SK-N-DZ (cell line): ENCODE measurements at regions not wholly inside any gene's neighbourhood (a gene's known extent, or its start where the extent isn't known, plus 50 kb on each side); places are given as distances from the start of the nearest gene placed in this dataset.
"Not testable (repeated sequence)": the region's sequence is repeated elsewhere in the genome, so short reads cannot be mapped to it uniquely, and the experiment has no call there.

Experiments
- DNase-seq: peaks from one replicate; pipeline ENCODE4 v3.0.0-alpha.2; 2015; ENCODE audit warnings: low spot score

DNA sequence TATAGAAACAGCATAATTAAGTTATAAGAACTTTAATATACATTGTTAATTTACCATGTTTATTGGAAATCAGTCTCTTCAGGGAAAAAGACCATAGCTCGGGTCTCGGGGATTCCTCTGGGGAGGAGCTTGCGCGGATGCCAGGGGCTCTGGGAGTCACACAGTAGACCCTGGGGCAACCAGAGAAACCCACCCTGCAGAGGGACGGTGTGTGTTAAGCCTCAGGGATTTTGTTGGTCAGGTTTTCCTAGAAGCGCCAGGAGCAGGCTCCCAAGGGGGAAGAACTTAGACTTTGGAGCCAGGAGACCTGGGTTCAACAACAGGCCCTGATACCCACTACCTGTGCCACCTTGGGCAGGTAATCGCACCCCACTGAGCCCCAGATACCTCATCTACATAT, 297.9 kb downstream of the MED10 start:
- no peak for DNase-seq

GRCh38 chr5:6078881-6079280, 299.5 kb downstream of the MED10 start:
- DNase-seq, result no peak

DNA sequence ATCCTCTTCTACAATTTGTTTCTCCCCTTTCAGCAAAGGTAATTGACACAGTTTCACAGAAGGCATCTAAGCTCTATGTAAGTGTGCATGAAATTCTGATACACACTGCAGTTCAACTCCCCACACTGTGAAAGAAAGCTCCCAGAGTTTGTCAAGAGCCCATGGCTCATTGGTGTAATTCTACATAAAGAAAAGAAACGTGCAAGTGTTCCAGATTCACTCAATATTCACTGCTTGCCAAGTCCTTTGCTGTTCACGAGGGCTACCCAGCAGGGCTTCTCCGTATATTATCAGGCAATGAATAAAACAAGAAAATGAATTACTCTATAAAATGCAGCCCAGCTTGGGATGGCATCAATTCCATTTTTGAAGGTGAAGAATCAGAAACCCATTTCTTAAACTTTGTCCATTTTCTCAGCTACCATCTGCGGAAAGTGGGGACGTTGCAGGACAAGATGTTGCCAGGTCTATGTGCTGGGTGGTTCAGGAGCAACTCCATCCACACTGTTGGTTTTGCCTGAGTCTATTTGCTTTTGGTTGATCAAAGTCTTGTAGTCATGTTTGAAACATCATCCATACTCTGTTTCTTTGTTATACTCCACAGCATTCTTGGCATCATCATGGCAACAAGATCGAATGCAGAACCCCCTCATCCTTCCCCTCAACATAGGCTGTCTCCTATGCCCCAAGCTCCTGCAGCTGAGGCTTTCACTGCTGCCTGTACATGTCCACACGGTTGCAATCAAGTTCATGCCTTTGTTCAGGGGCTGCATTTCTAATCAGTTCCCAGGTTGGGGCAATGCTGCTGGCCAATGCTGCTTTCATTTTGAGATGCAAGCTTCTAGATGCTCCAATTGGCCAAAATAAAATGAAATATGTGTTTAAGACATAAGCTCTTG, 301.8 kb downstream of the MED10 start:
- no peak for DNase-seq

GRCh38 chr5:6072488-6072887, 305.9 kb downstream of the MED10 start:
- DNase-seq, result not testable (repeated sequence)

- no peak for DNase-seq
Observed at GRCh38 chr5:6069496-6070185, 308.7 kb downstream of the MED10 start.

GRCh38 chr5:6066016-6066415, 312.3 kb downstream of the MED10 start:
- no peak for DNase-seq

- no peak for DNase-seq
Observed at GRCh38 chr5:6059137-6059800, 319.1 kb downstream of the MED10 start.

- no peak for DNase-seq
Observed at GRCh38 chr5:6058055-6058715, 320.2 kb downstream of the MED10 start.

DNA sequence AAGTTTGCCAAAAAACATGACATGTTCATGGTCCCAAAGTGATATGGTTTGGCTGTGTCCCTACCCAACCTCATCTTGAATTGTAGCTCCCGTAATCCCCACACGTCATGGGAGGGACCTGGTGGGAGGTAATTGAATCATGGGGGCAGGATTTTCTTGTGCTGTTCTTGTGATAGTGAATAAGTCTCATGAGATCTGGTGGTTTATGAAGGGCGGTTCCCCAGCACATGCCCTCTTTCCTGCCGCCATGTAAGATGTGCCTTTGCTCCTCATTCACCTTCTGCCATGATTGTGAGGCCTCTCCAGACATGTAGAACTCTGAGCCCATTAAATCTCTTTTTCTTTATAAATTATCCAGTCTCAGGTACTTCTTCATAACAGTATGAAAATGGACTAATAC, 322.1 kb downstream of the MED10 start:
- no peak for DNase-seq

DNA sequence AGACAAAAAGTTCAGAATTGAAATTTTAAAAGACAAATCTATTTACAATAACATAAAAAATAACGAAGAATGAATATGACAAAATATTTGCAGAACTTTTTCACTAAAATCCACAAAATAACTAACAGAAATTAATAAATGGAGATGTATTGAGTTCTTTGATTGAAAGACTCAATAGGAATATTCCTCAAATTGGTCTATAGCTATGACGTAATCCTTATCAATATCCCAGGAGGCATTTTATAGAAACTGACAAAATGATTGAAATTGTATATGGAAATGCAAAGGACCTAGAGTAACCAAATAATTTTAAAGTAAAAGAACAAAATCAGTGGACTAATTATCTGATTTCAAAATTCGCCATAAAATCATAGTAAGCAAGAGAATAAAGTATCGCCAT, 328.7 kb downstream of the MED10 start:
- no peak for DNase-seq

GRCh38 chr5:6048746-6049145, 329.6 kb downstream of the MED10 start:
- no peak for DNase-seq

- DNase-seq, result no peak
Observed at GRCh38 chr5:6046296-6046967, 331.9 kb downstream of the MED10 start.

GRCh38 chr5:6043491-6044310, 334.6 kb downstream of the MED10 start:
- no peak for DNase-seq

DNA sequence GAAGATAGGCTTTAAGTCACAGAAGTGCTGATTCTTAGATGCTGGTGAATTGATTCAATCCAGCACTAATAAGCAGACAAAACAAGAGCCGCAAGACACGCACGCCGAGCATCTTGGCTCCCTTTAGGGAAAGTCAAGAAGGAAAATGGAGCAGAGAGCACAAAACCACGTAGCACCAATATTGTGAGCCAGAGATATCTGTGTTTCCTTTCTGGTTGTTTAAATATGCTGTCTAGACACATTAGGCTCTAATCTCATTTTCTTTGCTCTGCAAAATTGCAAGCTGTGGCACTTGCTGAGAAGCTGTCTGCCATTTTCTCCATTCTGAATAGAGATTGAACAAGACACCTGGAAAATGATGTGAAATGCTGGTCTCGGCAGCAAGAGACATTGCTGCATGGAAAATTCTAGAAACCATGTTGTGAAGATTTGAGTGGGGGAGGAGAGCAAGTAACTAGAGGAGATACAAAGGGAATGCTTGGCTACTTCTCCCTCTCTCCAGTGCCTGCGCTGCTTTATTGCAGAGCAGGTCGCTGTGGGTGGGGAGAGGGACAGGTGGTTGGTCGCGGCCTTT, 336.3 kb downstream of the MED10 start:
- peak; percentile 30 for DNase-seq

DNA sequence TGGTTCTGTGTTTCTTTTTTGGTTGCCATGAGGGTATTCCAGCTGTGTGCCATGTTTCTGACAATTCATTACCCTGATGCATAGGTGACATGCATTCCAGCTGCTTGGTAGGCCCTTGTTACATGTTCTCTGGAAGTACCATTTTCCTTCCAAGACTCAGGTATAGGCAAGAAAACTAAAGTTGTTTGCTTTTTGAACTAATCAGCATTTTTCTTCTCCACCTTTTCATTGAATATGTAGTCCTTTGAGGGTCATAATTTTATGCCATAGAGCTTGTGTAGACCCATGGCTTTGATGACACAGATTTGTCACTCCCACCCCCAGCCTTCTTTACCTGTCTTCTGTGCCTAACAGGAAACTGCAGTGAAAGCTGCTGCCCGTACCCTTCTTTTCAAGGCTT, 339.2 kb downstream of the MED10 start:
- no peak for DNase-seq

DNA sequence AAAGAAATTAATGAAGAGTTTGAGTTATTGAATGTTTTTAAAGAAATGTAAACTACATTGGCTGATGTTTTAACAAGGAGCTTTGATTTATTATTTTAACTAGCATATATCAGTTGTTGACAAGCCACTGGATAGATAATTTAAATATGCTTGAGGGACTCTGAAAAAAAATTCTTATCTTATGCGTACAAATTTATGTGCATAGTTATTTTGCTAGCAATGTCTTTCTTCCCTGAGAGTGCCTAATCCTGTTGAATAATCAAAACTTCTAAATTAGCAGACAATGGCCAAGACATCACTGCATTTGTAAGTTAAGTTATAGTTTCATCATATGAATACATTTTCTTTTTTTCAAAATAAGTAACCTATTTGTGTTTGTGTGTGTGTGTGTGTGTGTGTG, 342.3 kb downstream of the MED10 start:
- DNase-seq, result no peak

- DNase-seq, result no peak
Observed at GRCh38 chr5:6029811-6030271, 348.5 kb downstream of the MED10 start.

DNA sequence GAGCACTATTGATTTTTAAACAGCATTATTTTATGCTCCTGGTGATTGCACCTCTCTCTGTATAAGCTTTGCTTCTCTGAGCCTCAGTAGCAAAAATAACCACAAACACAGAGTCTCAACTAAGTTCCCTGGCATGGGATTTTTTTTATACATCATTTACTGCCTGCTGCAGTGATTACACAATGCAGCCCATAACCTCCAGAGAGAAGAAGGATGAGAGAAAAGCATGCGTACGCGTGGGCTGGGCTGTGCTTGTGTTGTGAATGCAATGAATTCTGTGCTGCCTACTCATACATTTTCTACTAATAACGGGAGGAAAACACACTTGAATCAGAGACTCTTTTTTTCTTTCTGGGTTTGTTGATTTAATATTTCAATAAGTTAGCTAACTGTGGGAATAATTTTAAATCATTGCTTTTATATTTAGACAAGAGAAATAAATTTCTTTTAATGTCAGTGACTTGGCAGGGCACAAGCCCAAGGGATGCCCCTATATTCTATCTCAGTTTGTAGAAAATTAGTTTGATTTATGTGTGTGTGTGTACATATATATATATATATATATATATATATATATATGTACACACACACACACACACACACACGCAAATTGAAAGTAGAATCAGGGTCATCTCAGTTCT, 351.5 kb downstream of the MED10 start:
- DNase-seq, result no peak

DNA sequence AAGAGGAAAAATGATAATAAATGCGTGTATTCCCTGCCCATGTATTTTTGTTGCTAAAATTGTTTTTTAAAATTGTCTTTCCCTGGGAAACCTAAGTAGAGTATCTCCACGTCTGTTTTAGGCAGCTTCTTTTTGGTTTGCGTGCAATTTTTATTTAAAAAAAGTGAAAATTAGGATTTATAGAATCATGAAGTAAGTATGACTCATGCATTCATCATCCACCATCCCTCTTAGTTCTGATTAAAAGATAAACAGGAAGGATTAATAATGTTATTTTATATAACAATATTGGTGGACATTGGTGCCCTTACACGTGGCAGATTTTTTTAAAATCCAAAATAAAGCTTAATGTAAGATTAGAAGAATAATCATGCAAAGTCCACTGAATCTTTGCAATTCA, 358.7 kb downstream of the MED10 start:
- DNase-seq, result no peak

- no peak for DNase-seq
Observed at GRCh38 chr5:6013506-6013905, 364.8 kb downstream of the MED10 start.
